Upper lobe of right lung (tissue), 1 donor: ENCODE measurements at regions not wholly inside any gene's neighbourhood (a gene's known extent, or its start where the extent isn't known, plus 50 kb on each side); places are given as distances from the start of the nearest gene placed in this dataset.

Source experiments
- ATAC-seq: fragments of 200-7000 bp; cut with Tn5 transposase; one replicate; pipeline ENCODE4 v1.9.1; 2020; ENCODE audit warnings: mild to moderate bottlenecking, moderate library complexity
- DNase-seq: peaks from one replicate; pipeline ENCODE4 v3.0.0-alpha.2; 2020
- H3K27ac ChIP-seq: fragments of 200-600 bp; one replicate; pipeline ENCODE4 v1.8.0; 2022
- H3K27me3 ChIP-seq: fragments of 200-600 bp; one replicate; pipeline ENCODE4 v1.8.0; 2022; ENCODE audit warnings: mild to moderate bottlenecking
- H3K36me3 ChIP-seq: fragments of 200-600 bp; one replicate; pipeline ENCODE4 v1.8.0; 2022
- H3K4me1 ChIP-seq: fragments of 200-600 bp; one replicate; pipeline ENCODE4 v1.8.0; 2022
- H3K4me3 ChIP-seq: fragments of 200-600 bp; one replicate; pipeline ENCODE4 v1.8.0; 2022; ENCODE audit warnings: mild to moderate bottlenecking
- H3K9me3 ChIP-seq: fragments of 200-600 bp; one replicate; pipeline ENCODE4 v1.8.0; 2022
- intact Hi-C: fragments of 100-400 bp; cut with DNase I; formaldehyde crosslinking; loops from one replicate; pipeline ENCODE4 v1.11.0; 2022
- TF ChIP-seq, protein P1 (sequence below): fragments of 200-600 bp; IDR thresholded peaks from one replicate; pipeline ENCODE4 v1.8.0; 2022; ENCODE audit warnings: antibody characterized with exemption
- donor health status: DM: no; HTN: yes; CAD: no; lungs with severe emphysema.

DNA sequence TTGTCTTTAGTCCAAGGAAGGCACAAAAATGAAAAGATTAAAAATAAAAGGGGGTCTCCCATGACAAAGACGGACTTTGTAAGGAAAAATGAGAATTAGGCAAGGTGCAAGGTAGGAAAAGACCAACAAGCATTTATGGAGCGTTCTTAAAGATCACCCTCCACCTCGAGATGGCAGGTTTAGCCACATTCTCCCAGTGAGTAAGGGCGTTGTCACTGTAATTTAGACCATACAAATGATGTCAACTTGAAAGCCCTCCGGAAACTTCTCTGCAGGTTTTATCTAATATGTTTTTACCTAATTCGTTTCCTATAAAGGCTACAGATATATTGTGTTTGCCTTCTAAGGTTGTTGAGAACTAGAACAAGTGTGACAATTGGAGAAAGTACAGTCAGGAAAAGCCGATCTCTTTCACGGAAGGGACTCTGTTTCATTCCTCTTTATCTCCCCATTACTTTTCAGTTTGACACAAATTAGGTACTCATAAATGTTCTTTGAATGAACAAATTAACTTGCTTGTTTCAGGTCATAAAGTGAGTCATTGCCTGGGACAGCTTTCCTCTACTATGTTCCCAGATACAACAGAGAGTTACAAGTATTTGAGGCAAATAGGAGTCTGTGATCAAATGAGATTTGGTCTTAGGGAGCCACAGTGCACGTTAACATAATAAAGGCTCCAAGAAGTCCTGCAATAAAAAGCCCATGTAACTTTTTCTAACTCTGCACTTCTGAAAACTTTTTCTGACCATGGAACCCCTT lies 102.6 kb upstream of the HABP2 start:
- no peaks in the 10 kb centered on the region for H3K36me3 ChIP-seq
- no peak for DNase-seq
- no peak for ATAC-seq
- H3K27ac ChIP-seq: no peak overlapping the region
- TF ChIP-seq, protein P1, sequence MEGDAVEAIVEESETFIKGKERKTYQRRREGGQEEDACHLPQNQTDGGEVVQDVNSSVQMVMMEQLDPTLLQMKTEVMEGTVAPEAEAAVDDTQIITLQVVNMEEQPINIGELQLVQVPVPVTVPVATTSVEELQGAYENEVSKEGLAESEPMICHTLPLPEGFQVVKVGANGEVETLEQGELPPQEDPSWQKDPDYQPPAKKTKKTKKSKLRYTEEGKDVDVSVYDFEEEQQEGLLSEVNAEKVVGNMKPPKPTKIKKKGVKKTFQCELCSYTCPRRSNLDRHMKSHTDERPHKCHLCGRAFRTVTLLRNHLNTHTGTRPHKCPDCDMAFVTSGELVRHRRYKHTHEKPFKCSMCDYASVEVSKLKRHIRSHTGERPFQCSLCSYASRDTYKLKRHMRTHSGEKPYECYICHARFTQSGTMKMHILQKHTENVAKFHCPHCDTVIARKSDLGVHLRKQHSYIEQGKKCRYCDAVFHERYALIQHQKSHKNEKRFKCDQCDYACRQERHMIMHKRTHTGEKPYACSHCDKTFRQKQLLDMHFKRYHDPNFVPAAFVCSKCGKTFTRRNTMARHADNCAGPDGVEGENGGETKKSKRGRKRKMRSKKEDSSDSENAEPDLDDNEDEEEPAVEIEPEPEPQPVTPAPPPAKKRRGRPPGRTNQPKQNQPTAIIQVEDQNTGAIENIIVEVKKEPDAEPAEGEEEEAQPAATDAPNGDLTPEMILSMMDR: no peak
- peaks cover 5% of the 10 kb centered on the region for H3K4me1 ChIP-seq
- no peaks in the 10 kb centered on the region for H3K9me3 ChIP-seq
- H3K27me3 ChIP-seq: no peaks in the 10 kb centered on the region
- intact Hi-C loops: no loop called here
- no peak overlapping the region for H3K4me3 ChIP-seq

DNA sequence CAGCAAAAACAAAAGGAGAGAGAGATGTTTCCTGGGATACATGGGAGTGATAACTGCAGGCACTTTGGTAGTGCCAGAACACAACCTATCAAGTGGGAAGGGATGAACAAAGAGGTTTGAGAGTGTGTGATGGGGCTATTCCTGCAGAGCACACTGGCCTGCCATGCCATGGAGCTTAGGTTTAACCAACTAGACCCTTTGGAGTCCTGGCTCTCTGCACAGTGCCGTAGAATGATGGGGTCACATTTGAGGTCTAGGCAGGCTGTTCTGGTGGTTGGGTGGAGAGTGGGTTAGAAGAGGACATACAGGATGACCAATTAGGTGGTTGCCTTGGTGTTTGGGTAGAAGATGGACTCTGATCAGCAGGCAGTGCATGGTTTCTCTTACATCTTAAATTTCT lies 101.9 kb upstream of the HABP2 start:
- TF ChIP-seq, protein P1: no peak
- intact Hi-C loops: no loop called here
- Histone ChIP-seq H3K27me3 (no peaks in the 10 kb centered on the region), H3K27ac (no peak overlapping the region), H3K4me3 (no peak overlapping the region), H3K4me1 (peaks cover 5% of the 10 kb centered on the region), H3K9me3 (no peaks in the 10 kb centered on the region), H3K36me3 (no peaks in the 10 kb centered on the region)
- no peak for ATAC-seq
- DNase-seq: no peak

DNA sequence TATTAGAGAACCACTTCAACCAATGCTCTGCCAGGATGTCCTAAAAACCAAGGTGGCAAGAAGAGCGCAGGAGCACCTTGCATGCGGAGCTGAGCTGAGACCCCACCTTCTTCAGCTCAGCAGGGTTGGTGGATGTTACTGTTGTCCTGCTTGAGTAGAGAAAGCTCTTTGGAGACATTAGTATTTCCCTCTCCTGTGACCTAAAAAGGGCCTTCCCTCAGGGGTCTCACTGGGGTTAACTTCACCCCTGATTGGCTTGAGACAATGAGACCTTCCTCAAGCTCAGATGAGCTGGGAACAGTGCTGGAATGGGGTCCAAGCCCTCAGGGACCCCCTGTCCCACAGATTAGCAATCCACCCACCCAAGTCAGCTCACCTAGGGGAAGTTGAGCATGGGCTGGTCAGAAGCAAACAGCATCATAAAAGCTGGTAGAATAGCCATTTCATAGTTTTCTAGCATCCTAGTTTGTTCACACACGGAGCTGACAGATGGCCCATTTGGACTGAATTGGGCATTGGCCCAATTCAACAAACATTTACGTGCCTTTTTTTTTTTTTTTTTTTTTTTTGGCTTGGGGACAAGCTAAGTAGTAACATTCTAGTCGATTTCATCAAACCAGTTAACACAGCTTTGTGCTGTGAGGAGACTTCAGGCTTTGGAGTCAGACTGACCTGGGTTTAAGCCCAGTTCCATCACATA lies 100.6 kb upstream of the HABP2 start:
- ATAC-seq (no peak), DNase-seq (no peak)
- no peak overlapping the region for H3K4me3 ChIP-seq
- no peaks in the 10 kb centered on the region for H3K36me3 ChIP-seq
- peaks cover 5% of the 10 kb centered on the region for H3K4me1 ChIP-seq
- no peaks in the 10 kb centered on the region for H3K9me3 ChIP-seq
- H3K27me3 ChIP-seq: no peaks in the 10 kb centered on the region
- intact Hi-C loops: no loop called here
- H3K27ac ChIP-seq: no peak overlapping the region
- TF ChIP-seq, protein P1: no peak

GRCh38 chr10:113453351-113453750 lies 99.5 kb upstream of the HABP2 start:
- DNase-seq (no peak), ATAC-seq (no peak)
- Histone ChIP-seq H3K36me3 (no peaks in the 10 kb centered on the region), H3K27ac (no peak overlapping the region), H3K9me3 (no peaks in the 10 kb centered on the region), H3K4me1 (peaks cover 5% of the 10 kb centered on the region), H3K4me3 (no peak overlapping the region), H3K27me3 (no peaks in the 10 kb centered on the region)
- TF ChIP-seq, protein P1: no peak
- intact Hi-C loops: no loop called here

DNA sequence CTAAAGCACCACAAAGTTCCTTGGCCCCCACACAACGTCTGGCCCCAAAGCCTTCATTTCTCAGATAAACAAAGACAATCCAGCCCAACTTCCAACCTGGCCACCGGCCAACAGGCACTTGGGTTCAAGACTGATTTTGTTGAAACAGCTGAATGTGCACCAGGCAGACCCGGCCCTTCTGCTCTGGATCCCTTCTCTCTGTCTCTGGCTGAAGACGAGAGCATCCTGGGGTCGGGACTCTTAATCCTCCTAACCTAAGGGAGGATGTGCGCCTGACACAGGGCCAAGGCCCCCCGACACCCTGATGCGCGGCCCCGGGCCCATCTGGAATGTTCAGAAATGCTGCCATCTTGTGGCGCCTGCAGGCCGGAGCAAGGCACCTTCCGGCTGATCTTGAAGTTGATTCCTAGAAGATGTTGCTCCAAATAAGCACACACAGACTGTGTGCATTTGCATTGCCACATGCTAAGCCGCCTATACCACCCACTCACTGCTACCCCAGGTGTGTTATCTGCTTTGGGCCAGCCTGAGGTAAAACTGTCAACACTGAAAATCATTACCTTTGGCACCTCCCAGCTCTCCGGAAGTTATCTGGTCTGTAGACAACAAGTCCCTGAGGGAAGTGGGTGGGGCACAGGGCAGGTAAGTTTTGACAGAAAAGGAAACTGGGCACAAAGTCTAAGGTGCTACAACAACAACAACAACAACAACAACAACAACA lies 98.4 kb upstream of the HABP2 start:
- H3K4me3 ChIP-seq: peak overlapping the region; percentile 19
- TF ChIP-seq, protein P1: peak; percentile 77
- intact Hi-C loops: no loop called here

More for the DNA sequence above, 98.4 kb upstream of the HABP2 start:
- H3K27ac ChIP-seq: no peak overlapping the region
- no peaks in the 10 kb centered on the region for H3K9me3 ChIP-seq
- DNase-seq (peak; percentile 79), ATAC-seq (peak; percentile 80)
- H3K4me1 ChIP-seq: peaks cover 5% of the 10 kb centered on the region
- no peaks in the 10 kb centered on the region for H3K36me3 ChIP-seq
- no peaks in the 10 kb centered on the region for H3K27me3 ChIP-seq
